Epithelial cell of esophagus (primary cell): ENCODE measurements at regions not wholly inside any gene's neighbourhood (a gene's known extent, or its start where the extent isn't known, plus 50 kb on each side); places are given as distances from the start of the nearest gene placed in this dataset.
"Not testable (repeated sequence)": the region's sequence is repeated elsewhere in the genome, so short reads cannot be mapped to it uniquely, and the experiment has no call there.

Source experiments
- DNase-seq: peaks from one replicate; pipeline ENCODE4 v3.0.0; 2010; ENCODE audit warnings: low read depth
- H3K4me3 ChIP-seq: 2 replicates; pipeline ENCODE4 v1.5.1; 2011; ENCODE audit warnings: mild to moderate bottlenecking, low read length, control low read depth
- TF ChIP-seq, protein P1 (sequence below): IDR thresholded peaks from 2 replicates; pipeline ENCODE4 v1.5.1; 2011; ENCODE audit warnings: low read depth, mild to moderate bottlenecking, low read length, control low read depth, inconsistent platforms; ENCODE audit not compliant: insufficient read depth; ENCODE audit errors: missing control alignments

DNA sequence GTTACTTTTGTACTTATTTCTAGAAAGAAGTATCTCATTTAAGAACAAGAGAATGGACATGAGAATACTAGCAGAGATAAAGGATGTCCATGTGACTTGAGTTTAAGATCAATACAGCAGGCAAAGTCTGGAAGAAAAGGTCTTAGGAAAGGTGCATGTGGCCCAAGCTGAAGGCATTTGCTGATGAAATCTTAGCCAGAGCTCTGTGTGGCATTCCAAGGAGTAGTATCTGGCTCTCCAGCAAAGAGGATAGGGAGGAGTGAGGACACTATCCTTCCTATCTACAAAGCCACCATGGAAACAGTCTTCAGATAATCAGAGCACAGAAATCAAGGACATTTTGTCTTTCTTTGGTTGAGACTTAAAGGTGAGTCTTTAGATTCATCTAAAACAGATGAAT, 244.1 kb upstream of the RGMB start:
- TF ChIP-seq, protein P1, sequence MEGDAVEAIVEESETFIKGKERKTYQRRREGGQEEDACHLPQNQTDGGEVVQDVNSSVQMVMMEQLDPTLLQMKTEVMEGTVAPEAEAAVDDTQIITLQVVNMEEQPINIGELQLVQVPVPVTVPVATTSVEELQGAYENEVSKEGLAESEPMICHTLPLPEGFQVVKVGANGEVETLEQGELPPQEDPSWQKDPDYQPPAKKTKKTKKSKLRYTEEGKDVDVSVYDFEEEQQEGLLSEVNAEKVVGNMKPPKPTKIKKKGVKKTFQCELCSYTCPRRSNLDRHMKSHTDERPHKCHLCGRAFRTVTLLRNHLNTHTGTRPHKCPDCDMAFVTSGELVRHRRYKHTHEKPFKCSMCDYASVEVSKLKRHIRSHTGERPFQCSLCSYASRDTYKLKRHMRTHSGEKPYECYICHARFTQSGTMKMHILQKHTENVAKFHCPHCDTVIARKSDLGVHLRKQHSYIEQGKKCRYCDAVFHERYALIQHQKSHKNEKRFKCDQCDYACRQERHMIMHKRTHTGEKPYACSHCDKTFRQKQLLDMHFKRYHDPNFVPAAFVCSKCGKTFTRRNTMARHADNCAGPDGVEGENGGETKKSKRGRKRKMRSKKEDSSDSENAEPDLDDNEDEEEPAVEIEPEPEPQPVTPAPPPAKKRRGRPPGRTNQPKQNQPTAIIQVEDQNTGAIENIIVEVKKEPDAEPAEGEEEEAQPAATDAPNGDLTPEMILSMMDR: no peak
- no peak for DNase-seq
- no peak overlapping the region for H3K4me3 ChIP-seq

- H3K4me3 ChIP-seq: no peak overlapping the region
- DNase-seq: no peak
- TF ChIP-seq, protein P1: no peak
Observed at GRCh38 chr5:98530224-98530623, 243.2 kb upstream of the RGMB start.

GRCh38 chr5:98535901-98536300, 237.6 kb upstream of the RGMB start:
- DNase-seq: no peak
- H3K4me3 ChIP-seq: no peak overlapping the region
- TF ChIP-seq, protein P1: no peak

DNA sequence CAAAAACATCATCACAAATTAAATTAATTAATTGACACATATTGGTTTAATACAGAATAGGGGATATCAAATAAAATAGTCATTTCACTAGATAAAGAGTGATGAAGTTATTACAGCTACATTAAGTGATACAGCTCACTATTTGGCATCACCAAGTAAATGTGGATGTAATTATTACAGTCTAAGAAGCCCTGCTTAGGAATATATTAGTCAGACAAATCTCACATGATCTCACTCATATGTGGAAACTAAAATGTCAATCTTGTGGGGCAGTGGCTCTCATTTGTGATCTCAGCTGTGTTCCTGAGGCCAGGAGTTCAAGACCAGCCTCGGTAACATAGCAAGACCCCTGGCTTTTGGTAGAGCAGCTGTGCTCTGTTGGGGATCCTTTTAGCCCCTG, 233.4 kb upstream of the RGMB start:
- H3K4me3 ChIP-seq: no peak overlapping the region
- TF ChIP-seq, protein P1: no peak
- no peak for DNase-seq

DNA sequence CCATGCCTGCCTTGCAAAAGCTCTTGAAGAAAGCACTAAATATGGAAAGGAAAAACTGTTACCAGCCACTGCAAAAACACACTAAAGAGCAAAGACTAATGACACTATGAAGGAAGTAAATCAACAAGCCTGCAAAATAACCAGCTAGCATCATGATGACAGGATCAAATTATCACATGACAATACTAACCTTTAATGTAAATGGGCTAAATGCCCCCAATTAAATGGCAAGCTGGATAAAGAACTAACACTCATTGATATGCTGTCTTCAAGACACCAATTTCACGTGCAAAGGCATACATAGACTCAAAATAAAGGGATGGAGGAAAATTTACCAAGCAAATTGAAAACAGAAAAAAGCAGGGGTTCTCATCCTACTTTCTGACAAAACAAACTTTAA, 231.8 kb upstream of the RGMB start:
- no peak for DNase-seq
- TF ChIP-seq, protein P1: no peak
- no peak overlapping the region for H3K4me3 ChIP-seq

- DNase-seq: no peak
- TF ChIP-seq, protein P1: no peak
- no peak overlapping the region for H3K4me3 ChIP-seq
Observed at GRCh38 chr5:98543490-98543889, 230.0 kb upstream of the RGMB start.

DNA sequence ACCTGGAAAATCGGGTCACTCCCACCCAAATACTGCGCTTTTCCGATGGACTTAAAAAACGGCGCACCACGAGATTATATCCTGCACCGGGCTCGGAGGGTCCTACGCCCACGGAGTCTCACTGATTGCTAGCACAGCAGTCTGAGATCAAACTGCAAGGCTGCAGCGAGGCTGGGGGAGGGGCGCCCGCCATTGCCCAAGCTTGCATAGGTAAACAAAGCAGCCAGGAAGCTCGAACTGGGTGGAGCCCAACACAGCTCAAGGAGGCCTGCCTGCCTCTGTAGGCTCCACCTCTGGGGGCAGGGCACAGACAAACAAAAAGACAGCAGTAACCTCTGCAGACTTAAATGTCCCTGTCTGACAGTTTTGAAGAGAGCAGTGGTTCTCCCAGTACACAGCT, 226.5 kb upstream of the RGMB start:
- not testable (repeated sequence) for DNase-seq

DNA sequence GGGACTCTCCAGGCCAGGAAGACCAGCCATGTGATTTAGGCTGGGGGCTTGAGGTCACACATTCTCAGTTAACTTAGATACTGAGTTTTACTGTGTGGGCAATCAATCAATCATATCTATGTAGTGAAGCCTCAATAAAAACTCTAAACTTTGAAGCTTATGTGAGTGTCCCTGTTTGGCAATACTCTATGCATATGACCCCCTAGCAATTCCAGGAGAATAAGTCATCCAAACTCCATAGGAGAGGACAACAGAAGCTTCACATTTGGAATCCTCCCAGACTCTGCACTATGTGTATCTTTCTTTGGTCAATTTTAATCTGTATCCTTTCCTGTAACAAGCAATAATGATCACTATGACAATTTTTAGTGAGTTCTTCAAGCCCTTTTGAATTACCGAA, 216.8 kb upstream of the RGMB start:
- H3K4me3 ChIP-seq: no peak overlapping the region
- DNase-seq: no peak
- TF ChIP-seq, protein P1: no peak

More for the DNA sequence above, 226.5 kb upstream of the RGMB start:
- H3K4me3 ChIP-seq: not testable (repeated sequence)
